OCI-LY7 (cell line): ENCODE measurements at regions not wholly inside any gene's neighbourhood (a gene's known extent, or its start where the extent isn't known, plus 50 kb on each side); places are given as distances from the start of the nearest gene placed in this dataset.

Experiments
- BruUV-seq: library from RNA; stranded (reverse); fragments of 400-500 nt; replicated peaks from 2 replicates; lab custom pipeline; 2021; lab: Mats Ljungman, UMichigan
- CTCF ChIA-PET: fragments of 300-600 bp; sonication (Branson Sonifier 250); formaldehyde crosslinking; loops from one replicate; lab custom pipeline; 2022; ENCODE audit warnings: antibody characterized with exemption; ENCODE audit not compliant: unreplicated experiment; lab: Charles Lee
- POLR2A ChIA-PET: fragments of 300-600 bp; sonication (Branson Sonifier 250); formaldehyde crosslinking; loops from one replicate; lab custom pipeline; 2022; ENCODE audit warnings: antibody characterized with exemption; lab: Charles Lee
- DNase-seq: peaks from one replicate; pipeline ENCODE4 v3.0.0-alpha.2; 2015; ENCODE audit warnings: low spot score
- H2AFZ ChIP-seq: fragments of 200-600 bp; sonication (generic), shearing (Covaris generic); 2 replicates; pipeline ENCODE4 v1.6.1; 2014; ENCODE audit warnings: mild to moderate bottlenecking, antibody characterized with exemption, low read length, moderate library complexity
- H3K27ac ChIP-seq: fragments of 200-600 bp; sonication (generic); 2 replicates; pipeline ENCODE4 v1.5.1; 2014; ENCODE audit warnings: mixed run types, low read depth, mild to moderate bottlenecking, moderate library complexity, low read length, inconsistent platforms; ENCODE audit not compliant: poor library complexity, severe bottlenecking
- H3K36me3 ChIP-seq: fragments of 200-600 bp; sonication (generic); 2 replicates; pipeline ENCODE4 v1.6.1; 2014; ENCODE audit warnings: mild to moderate bottlenecking, antibody characterized with exemption, low read length, moderate library complexity, mixed read lengths; ENCODE audit not compliant: insufficient read depth
- H3K4me1 ChIP-seq: fragments of 200-600 bp; sonication (generic); 2 replicates; pipeline ENCODE4 v1.5.1; 2014; ENCODE audit warnings: mild to moderate bottlenecking, low read length; ENCODE audit not compliant: insufficient read depth, poor library complexity, severe bottlenecking
- H3K4me2 ChIP-seq: fragments of 200-600 bp; sonication (generic); 2 replicates; pipeline ENCODE4 v1.6.1; 2014; ENCODE audit warnings: mild to moderate bottlenecking, low read length
- H3K4me3 ChIP-seq: fragments of 200-600 bp; sonication (generic); 2 replicates; pipeline ENCODE4 v1.5.1; 2014; ENCODE audit warnings: mild to moderate bottlenecking, low read depth, low read length; ENCODE audit not compliant: poor library complexity, severe bottlenecking
- H3K79me2 ChIP-seq: fragments of 200-600 bp; sonication (generic); 2 replicates; pipeline ENCODE4 v1.6.1; 2016; ENCODE audit warnings: low read depth, mild to moderate bottlenecking, low read length, moderate library complexity, mixed read lengths; ENCODE audit not compliant: insufficient read depth
- H3K9me2 ChIP-seq: fragments of 200-600 bp; sonication (generic); 2 replicates; pipeline ENCODE4 v1.6.1; 2016; ENCODE audit warnings: mild to moderate bottlenecking, low read length, mixed read lengths; ENCODE audit not compliant: insufficient read depth
- H3K9me3 ChIP-seq: fragments of 200-600 bp; sonication (generic); 2 replicates; pipeline ENCODE4 v1.6.1; 2014; ENCODE audit warnings: mild to moderate bottlenecking, mixed run types, low read length, mixed read lengths
- H4K20me1 ChIP-seq: fragments of 200-600 bp; sonication (generic); 2 replicates; pipeline ENCODE4 v1.6.1; 2014; ENCODE audit warnings: mild to moderate bottlenecking, antibody characterized with exemption, low read length, moderate library complexity, mixed read lengths; ENCODE audit not compliant: insufficient read depth
- CTCF ChIP-seq: fragments of 200-600 bp; sonication (generic); conservative IDR thresholded peaks from 2 replicates; pipeline ENCODE4 v1.5.1; 2014; ENCODE audit warnings: mild to moderate bottlenecking, antibody characterized with exemption, low read length, moderate library complexity, mixed read lengths
- EZH2phosphoT487 ChIP-seq: fragments of 200-600 bp; sonication (generic); IDR thresholded peaks from 2 replicates; pipeline ENCODE4 v1.6.1; 2018; ENCODE audit warnings: low read depth, borderline replicate concordance, mild to moderate bottlenecking, mixed run types, antibody characterized with exemption, low read length, moderate library complexity, mixed read lengths
- intact Hi-C: fragments of 100-400 bp; cut with micrococcal nuclease; formaldehyde crosslinking; loops from one replicate; pipeline ENCODE4 v1.10.0; 2022; ENCODE audit not compliant: unreplicated experiment

DNA sequence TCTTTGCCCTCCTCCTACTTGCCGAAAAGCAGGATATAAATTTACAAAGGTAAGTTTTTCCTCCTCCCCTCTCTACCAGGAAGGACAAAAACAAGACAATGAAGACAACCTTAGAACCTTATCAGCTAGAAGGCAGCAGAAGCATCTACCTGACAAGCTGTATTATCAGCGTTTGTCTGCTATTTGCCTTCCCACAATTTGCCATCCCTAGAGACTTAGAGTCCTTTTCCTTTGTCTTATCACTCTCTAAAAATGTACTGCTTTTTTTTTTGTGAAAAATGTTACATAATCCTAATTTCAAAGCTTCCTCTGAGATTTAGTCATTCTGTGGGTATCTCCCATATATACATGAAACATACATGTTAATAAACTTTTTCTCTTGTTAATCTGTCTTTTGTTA is 176.9 kb upstream of the PROK2 start:
- POLR2A ChIA-PET: interaction anchor here (0.5 to 2.1 kb wide), 7 partner anchors 8 to 1116 kb away, joined by 3 to 7 read pairs (median 3); no protein-coding TSS in a partner anchor
- Histone ChIP-seq H3K9me3 (no peaks in the 10 kb centered on the region), H3K4me2 (no peak overlapping the region), H3K36me3 (no peaks in the 10 kb centered on the region), H3K4me1 (peaks cover 17% of the 10 kb centered on the region), H4K20me1 (no peaks in the 10 kb centered on the region), H3K27ac (no peak overlapping the region), H3K79me2 (no peaks in the 10 kb centered on the region), H2AFZ (no peak overlapping the region), H3K9me2 (no peaks in the 10 kb centered on the region), H3K4me3 (no peak overlapping the region)
- CTCF ChIA-PET: no interaction called here
- no TSS peak for BruUV-seq
- intact Hi-C loops: no loop called here
- no peak for TF ChIP-seq EZH2phosphoT487
- TF ChIP-seq CTCF: no peak
- no peak for DNase-seq

DNA sequence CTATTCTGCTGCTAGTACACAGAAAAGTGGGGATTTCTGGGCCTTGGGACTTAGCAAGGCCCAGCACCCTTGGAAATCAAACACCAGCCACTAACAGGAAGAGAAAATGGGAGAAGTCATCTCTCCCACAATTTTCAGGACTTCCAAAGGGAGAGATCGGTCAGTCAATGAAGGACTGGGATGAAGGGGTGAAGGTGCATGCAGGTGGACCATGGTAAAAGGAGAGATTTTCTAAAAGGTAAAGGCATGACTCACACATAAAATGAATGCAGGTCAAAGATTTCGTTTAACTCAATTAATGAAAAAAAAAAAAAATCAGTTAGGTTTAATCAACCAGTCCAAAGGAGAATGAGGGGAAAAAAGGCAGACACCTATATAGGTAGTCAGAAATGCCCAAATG is 176.4 kb upstream of the PROK2 start:
- H3K4me3 ChIP-seq: no peak overlapping the region
- CTCF ChIA-PET: no interaction called here

More for the DNA sequence above, 176.4 kb upstream of the PROK2 start:
- H3K4me1 ChIP-seq: peaks cover 17% of the 10 kb centered on the region
- H3K36me3 ChIP-seq: no peaks in the 10 kb centered on the region
- DNase-seq: no peak
- no peak overlapping the region for H2AFZ ChIP-seq
- no peaks in the 10 kb centered on the region for H3K79me2 ChIP-seq
- no peaks in the 10 kb centered on the region for H4K20me1 ChIP-seq
- H3K4me2 ChIP-seq: no peak overlapping the region
- no TSS peak for BruUV-seq
- no peak overlapping the region for H3K27ac ChIP-seq
- H3K9me3 ChIP-seq: no peaks in the 10 kb centered on the region
- POLR2A ChIA-PET: interaction anchor here (0.5 to 2.1 kb wide), 9 partner anchors 9 to 1117 kb away, joined by 3 to 7 read pairs (median 3); no protein-coding TSS in a partner anchor
- TF ChIP-seq EZH2phosphoT487 (no peak), CTCF (no peak)
- intact Hi-C loops: no loop called here
- no peaks in the 10 kb centered on the region for H3K9me2 ChIP-seq
